ENCODE measurements at regions not wholly inside any gene's neighbourhood (a gene's known extent, or its start where the extent isn't known, plus 50 kb on each side); places are given as distances from the start of the nearest gene placed in this dataset.

GRCh38 chr2:162926501-162926900, 87.9 kb upstream of the KCNH7 start:
- 70 to 87% (median 83%) methylated on average over 2 of the region's 2 CpGs for WGBS, 4 donors
- no peaks in the 10 kb centered on the region for H3K36me3 ChIP-seq (replicated peaks in 1 of 2)
- H3K4me3 ChIP-seq, result no peak overlapping the region
- no peak for DNase-seq
- no peak overlapping the region for H3K27ac ChIP-seq
- H3K9me3 ChIP-seq (replicated peaks in 1 of 3), result no peaks in the 10 kb centered on the region
- TF ChIP-seq POLR2A (IDR thresholded peaks at IDR 0.05) (no peak), CTCF (IDR thresholded peaks at IDR 0.05) (no peak)
- no peaks in the 10 kb centered on the region for H3K27me3 ChIP-seq
- no peaks in the 10 kb centered on the region for H3K4me1 ChIP-seq (replicated peaks in 1 of 2)
- intact Hi-C loops (cut with DNase I), result no loop called here

- H3K9me3 ChIP-seq (replicated peaks in 1 of 3), result no peaks in the 10 kb centered on the region
- TF ChIP-seq POLR2A (IDR thresholded peaks at IDR 0.05) (no peak), CTCF (IDR thresholded peaks at IDR 0.05) (no peak)
- H3K27me3 ChIP-seq, result no peaks in the 10 kb centered on the region
- H3K4me3 ChIP-seq, result no peak overlapping the region
- no peak overlapping the region for H3K27ac ChIP-seq
- intact Hi-C loops (cut with DNase I), result no loop called here
- H3K36me3 ChIP-seq (replicated peaks in 1 of 2), result no peaks in the 10 kb centered on the region
- DNase-seq, result no peak
- H3K4me1 ChIP-seq (replicated peaks in 1 of 2), result no peaks in the 10 kb centered on the region
These were observed 87.0 kb upstream of the KCNH7 start for GRCh38 chr2:162925595-162925994.

- 83 to 93% (median 90%) methylated on average over 1 of the region's 1 CpG for WGBS, 4 donors
- H3K4me1 ChIP-seq (replicated peaks in 1 of 2), result no peaks in the 10 kb centered on the region
These were observed 80.5 kb upstream of the KCNH7 start for GRCh38 chr2:162919111-162919510.

GRCh38 chr2:162917626-162918025, 79.1 kb upstream of the KCNH7 start:
- no peak for TF ChIP-seq POLR2A (IDR thresholded peaks at IDR 0.05)
- TF ChIP-seq CTCF (IDR thresholded peaks at IDR 0.05), result no peak
- no peak overlapping the region for H3K4me3 ChIP-seq
- H3K9me3 ChIP-seq (replicated peaks in 1 of 3), result no peaks in the 10 kb centered on the region
- DNase-seq, result no peak
- H3K4me1 ChIP-seq (replicated peaks in 1 of 2), result no peaks in the 10 kb centered on the region
- 47 to 73% (median 56%) methylated on average over 3 of the region's 3 CpGs for WGBS, 4 donors
- intact Hi-C loops (cut with DNase I), result no loop called here
- no peak overlapping the region for H3K27ac ChIP-seq
- H3K36me3 ChIP-seq (replicated peaks in 1 of 2), result no peaks in the 10 kb centered on the region
- no peaks in the 10 kb centered on the region for H3K27me3 ChIP-seq

More at GRCh38 chr2:162919111-162919510, 80.5 kb upstream of the KCNH7 start:
- H3K27me3 ChIP-seq, result no peaks in the 10 kb centered on the region
- H3K9me3 ChIP-seq (replicated peaks in 1 of 3), result no peaks in the 10 kb centered on the region
- H3K27ac ChIP-seq, result no peak overlapping the region
- intact Hi-C loops (cut with DNase I), result no loop called here
- TF ChIP-seq CTCF (IDR thresholded peaks at IDR 0.05) (no peak), POLR2A (IDR thresholded peaks at IDR 0.05) (no peak)
- no peaks in the 10 kb centered on the region for H3K36me3 ChIP-seq (replicated peaks in 1 of 2)
- DNase-seq, result no peak
- no peak overlapping the region for H3K4me3 ChIP-seq
